Lower leg skin (tissue), 4 donors: ENCODE measurements at regions not wholly inside any gene's neighbourhood (a gene's known extent, or its start where the extent isn't known, plus 50 kb on each side); places are given as distances from the start of the nearest gene placed in this dataset.

Source experiments
- DNase-seq, 2 donors: peaks; one replicate each; pipeline ENCODE4 v3.0.0-alpha.2; 2019; ENCODE audit warnings: low spot score in 2 of 2
- H3K4me3 ChIP-seq: fragments of 200-600 bp; sonication (generic); 2 replicates; pipeline ENCODE4 v1.5.1; 2017; ENCODE audit warnings: mild to moderate bottlenecking, low read depth; ENCODE audit not compliant: poor library complexity, severe bottlenecking
- POLR2A ChIP-seq, 2 donors: fragments of 450-650 bp; IDR thresholded peaks; one replicate each; pipeline ENCODE4 v1.6.1; 2016 to 2017; ENCODE audit warnings: antibody characterized with exemption in 2 of 2, mild to moderate bottlenecking in 1 of 2, moderate library complexity in 1 of 2
- WGBS, 2 donors: methylation state at CpG; one replicate each; pipeline ENCODE4 v1.1.5; 2018; 5-methylcytosine and 5-hydroxymethylcytosine counted together
- intact Hi-C: fragments of 100-400 bp; cut with DNase I; formaldehyde crosslinking; loops from one replicate; pipeline ENCODE4 v1.15.0; 2023; ENCODE audit warnings: low total_unique reads
- TF ChIP-seq, protein P1 (sequence below), 3 donors: fragments of 450-650 bp; IDR thresholded peaks; one replicate each; pipeline ENCODE4 v1.5.1; 2016; ENCODE audit warnings: antibody characterized with exemption in 3 of 3, mild to moderate bottlenecking in 3 of 3, moderate library complexity in 2 of 3

DNA sequence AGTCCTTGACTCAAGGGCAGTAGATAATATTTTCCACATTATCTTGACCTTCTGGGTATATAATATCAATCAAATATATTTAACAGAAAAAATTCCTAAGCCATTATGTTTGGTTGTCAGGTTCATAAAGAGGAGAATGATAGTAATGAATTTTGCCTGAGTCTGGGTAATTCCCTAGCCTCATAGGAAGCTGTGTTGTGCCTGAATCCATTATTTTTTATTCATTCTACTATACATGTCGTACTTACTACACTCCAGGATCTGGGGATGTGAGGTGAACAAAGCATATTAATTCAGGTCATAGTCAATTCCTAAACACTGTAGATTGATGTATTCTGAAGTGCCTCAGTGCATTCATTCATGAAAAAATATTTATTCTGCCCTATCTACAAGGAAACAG, 204.2 kb downstream of the PTGER3 start:
- no peak overlapping the region for H3K4me3 ChIP-seq
- DNase-seq, result no peak
- 89% methylated on average over 1 of the region's 1 CpG for WGBS, 2 donors
- intact Hi-C loops, result no loop called here
- TF ChIP-seq, protein P1, sequence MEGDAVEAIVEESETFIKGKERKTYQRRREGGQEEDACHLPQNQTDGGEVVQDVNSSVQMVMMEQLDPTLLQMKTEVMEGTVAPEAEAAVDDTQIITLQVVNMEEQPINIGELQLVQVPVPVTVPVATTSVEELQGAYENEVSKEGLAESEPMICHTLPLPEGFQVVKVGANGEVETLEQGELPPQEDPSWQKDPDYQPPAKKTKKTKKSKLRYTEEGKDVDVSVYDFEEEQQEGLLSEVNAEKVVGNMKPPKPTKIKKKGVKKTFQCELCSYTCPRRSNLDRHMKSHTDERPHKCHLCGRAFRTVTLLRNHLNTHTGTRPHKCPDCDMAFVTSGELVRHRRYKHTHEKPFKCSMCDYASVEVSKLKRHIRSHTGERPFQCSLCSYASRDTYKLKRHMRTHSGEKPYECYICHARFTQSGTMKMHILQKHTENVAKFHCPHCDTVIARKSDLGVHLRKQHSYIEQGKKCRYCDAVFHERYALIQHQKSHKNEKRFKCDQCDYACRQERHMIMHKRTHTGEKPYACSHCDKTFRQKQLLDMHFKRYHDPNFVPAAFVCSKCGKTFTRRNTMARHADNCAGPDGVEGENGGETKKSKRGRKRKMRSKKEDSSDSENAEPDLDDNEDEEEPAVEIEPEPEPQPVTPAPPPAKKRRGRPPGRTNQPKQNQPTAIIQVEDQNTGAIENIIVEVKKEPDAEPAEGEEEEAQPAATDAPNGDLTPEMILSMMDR (IDR thresholded peaks at IDR 0.05), result no peak
- TF ChIP-seq POLR2A (IDR thresholded peaks at IDR 0.05), result no peak

DNA sequence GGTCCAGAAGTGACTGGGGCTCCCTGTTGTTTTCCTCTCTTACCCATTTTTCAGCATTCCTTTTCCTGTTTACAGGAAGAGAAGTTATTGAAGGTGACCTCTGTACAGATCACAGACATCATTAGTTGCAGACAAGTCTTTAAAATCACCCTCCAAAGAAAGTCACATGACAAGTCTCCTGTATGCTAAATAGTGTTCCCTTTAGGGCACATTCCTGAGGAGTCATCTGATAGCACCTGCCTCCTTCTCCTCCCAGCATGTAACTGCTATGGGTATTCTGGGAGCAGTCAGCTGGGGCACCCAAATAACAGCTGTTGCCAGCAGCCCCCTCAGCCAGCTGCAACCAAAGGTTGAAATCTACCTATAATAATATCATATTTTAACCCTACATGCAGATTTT, 200.6 kb downstream of the PTGER3 start:
- intact Hi-C loops, result no loop called here
- TF ChIP-seq, protein P1 (IDR thresholded peaks at IDR 0.05), result no peak
- TF ChIP-seq POLR2A (IDR thresholded peaks at IDR 0.05), result no peak
- H3K4me3 ChIP-seq, result no peak overlapping the region
- no peak for DNase-seq

DNA sequence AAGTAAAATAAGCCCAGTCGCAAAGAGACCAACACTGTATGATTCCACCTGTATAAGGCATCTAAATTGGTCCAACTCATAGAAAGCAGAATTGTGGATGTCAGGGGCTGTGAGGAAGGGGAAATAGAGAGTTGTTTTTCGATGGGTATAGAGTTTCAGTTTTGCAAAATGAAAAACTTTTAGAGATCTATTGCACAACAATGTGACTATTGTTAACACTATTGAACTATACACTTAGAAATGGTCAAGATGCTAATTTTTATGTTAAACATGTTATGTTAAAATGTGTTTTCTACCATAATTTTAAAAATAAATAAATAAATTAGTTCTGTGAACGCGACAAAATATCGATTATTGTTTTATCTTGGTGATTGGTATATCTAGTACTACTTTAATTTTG, 192.4 kb downstream of the PTGER3 start:
- intact Hi-C loops, result no loop called here
- H3K4me3 ChIP-seq, result no peak overlapping the region
- DNase-seq, result no peak
- WGBS, 2 donors, result 75 to 77% methylated on average over 5 of the region's 5 CpGs
- TF ChIP-seq, protein P1 (IDR thresholded peaks at IDR 0.05), result no peak
- no peak for TF ChIP-seq POLR2A (IDR thresholded peaks at IDR 0.05)

DNA sequence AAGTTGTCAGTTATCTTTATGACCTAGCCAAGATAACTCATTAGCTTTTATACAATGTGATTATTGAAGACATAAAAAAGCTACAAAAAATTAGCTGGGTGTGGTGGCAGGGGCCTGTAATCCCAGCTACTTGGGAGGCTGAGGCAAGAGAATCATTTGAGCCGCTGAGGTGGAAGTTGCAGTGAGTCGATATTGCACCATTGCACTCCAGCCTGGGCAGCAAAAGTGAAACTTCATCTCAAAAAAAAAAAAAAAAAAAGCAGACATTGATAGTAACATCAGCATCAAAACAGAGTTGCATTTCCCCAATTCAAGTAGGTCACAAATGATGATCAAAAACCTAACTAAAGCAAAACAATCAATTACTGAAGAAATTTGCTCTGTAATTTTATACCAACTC, 191.4 kb downstream of the PTGER3 start:
- intact Hi-C loops, result no loop called here
- TF ChIP-seq, protein P1 (IDR thresholded peaks at IDR 0.05), result no peak
- no peak for TF ChIP-seq POLR2A (IDR thresholded peaks at IDR 0.05)
- 93 to 94% methylated on average over 2 of the region's 2 CpGs for WGBS, 2 donors

DNA sequence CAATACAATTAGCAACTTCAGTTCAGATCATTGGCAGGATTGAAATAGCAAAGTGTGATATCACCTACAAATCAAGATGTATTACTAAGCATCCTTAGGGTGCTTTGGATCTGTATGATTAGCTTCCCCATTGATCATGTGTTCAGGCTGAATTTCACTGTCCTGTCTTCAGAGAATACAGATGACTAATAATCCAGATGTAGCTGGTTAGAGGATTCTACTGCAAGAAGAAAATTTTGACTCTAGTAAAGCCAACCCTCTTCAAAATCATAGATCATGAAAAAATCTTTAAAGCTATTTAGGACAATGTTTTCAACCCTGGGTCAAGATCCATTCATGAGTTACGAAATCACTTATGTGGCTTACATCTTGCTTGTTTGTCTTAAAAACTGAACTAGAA, 184.4 kb downstream of the PTGER3 start:
- TF ChIP-seq, protein P1 (IDR thresholded peaks at IDR 0.05), result no peak
- TF ChIP-seq POLR2A (IDR thresholded peaks at IDR 0.05), result no peak
- DNase-seq, result no peak
- H3K4me3 ChIP-seq, result no peak overlapping the region
- intact Hi-C loops, result no loop called here
- WGBS, 2 donors, result 58 to 59% methylated on average over 1 of the region's 1 CpG

More for the DNA sequence above, 191.4 kb downstream of the PTGER3 start:
- DNase-seq, result no peak
- H3K4me3 ChIP-seq, result no peak overlapping the region

DNA sequence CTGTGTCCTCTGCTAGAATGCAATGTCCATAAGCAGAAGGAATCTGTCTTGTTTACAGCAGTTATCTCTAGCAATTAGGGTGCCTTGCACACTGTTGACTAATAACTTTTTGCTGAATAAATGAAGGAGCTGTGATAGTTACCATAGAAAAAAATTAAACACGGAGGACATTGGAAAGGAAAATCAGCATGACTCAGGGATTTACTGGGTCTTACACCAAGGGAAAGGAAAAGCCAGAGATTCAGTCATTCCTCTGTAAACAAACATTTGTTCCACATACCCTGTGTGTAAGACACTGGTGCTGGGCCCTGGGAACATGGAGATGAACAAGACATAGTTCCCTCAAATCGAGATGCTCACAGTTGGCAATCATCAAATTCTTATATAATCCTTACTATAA, 183.3 kb downstream of the PTGER3 start:
- intact Hi-C loops, result no loop called here
- no peak for DNase-seq
- H3K4me3 ChIP-seq, result no peak overlapping the region
- 62 to 75% methylated on average over 2 of the region's 2 CpGs for WGBS, 2 donors
- TF ChIP-seq, protein P1 (IDR thresholded peaks at IDR 0.05), result no peak
- no peak for TF ChIP-seq POLR2A (IDR thresholded peaks at IDR 0.05)
